Fibroblast of skin of abdomen (primary cell): ENCODE measurements at regions not wholly inside any gene's neighbourhood (a gene's known extent, or its start where the extent isn't known, plus 50 kb on each side); places are given as distances from the start of the nearest gene placed in this dataset.
"Not testable (repeated sequence)": the region's sequence is repeated elsewhere in the genome, so short reads cannot be mapped to it uniquely, and the experiment has no call there.

Experiments used
- DNase-seq: peaks from one replicate; pipeline ENCODE4 v3.0.0-alpha.2; 2013

DNA sequence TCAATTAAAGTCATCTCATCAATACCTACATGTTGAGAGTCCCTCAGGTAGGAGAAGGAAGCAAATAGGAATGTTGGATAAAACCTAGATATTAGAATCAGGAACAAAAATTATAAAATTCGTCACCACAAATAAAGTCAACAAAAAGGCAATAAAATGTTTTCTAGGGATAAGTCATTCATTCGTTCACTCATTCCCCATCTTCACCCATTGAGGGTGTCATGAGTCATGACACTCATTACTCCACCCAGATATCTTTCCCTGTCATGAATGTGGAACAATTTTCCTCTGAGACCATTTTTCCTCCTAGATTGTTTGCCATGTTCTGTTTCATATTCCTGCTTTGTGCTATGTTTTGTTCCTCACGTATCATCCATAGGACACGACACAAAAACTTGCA lies 50.9 kb upstream of the OLIG3 start:
- DNase-seq, result no peak

DNA sequence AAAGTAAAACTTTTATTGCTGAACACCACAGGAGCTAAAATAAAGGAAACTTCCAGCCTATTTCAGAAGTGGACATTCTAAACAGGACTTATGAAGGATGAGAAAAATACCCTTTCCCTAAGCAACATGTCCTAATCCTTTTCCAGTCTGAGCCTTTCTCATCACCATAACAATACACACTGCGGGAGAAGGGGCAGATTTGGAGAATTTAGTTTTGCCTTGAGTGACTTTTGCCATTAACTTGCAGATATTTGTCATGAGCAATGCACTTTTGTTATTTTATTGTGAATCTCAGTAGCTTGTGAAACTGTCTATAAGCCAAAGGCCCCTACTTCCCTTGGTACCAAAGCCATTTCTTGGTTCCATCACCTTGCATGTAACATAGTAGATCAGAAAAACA lies 53.0 kb upstream of the OLIG3 start:
- DNase-seq, result no peak

DNA sequence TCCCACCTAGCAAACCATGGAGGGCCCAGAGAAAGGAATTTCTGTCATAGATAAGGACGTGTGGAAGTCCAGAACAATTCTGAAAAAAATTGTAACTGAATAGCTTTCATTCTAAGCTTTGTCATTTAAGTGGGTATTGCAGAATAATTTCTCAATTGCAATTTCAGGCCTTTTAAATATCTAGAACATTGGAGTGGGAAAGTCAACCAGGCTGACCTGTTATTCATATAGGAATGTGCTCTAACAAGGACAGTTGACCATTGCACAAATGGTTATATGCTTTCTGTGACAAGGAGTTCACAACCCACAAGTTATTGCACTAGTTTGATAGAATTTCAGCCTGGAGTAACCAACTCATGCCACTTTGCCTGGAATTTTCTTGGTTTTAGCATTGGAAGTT lies 53.4 kb upstream of the OLIG3 start:
- no peak for DNase-seq

DNA sequence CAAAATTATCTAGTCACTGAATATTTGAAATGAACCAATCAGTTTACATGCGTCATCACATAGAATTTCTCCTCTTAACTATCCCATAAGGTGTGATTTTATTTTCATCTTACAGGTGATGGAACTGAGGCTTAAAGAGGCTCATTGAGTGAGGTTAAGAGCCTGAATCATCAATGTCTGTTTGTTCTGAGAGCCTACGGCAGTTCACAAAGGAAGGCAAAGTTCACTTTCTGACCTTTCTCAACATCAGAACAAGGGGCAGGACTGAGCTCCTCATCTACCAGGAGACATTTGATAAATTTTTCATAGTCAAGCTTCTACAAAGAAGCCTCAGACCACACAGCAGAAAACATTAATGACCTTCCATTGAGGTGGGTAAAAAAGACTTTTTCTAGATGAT lies 54.9 kb upstream of the OLIG3 start:
- no peak for DNase-seq

GRCh38 chr6:137550535-137550934 lies 56.3 kb upstream of the OLIG3 start:
- DNase-seq, result no peak

DNA sequence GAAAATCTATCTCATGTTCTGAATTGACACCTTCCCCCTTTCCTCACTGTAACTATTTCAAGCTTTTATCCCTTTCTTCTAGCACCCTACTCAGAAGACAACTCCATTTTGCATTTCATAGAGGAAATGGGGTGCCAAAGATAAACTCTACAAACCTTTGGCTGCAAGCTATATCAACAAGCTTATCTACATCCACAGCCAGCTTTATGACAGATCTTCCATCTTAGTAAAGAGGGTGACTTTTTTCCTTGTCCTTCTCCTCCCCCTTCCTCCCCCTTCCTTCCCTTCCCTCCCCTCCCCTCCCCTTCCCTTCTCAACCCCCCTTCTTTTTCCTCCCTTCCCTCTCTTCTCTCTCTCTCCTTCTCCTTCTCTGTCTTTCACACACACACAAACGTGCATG lies 58.0 kb upstream of the OLIG3 start:
- DNase-seq, result no peak

- no peak for DNase-seq
These were observed 58.6 kb upstream of the OLIG3 start for GRCh38 chr6:137552809-137553208.

DNA sequence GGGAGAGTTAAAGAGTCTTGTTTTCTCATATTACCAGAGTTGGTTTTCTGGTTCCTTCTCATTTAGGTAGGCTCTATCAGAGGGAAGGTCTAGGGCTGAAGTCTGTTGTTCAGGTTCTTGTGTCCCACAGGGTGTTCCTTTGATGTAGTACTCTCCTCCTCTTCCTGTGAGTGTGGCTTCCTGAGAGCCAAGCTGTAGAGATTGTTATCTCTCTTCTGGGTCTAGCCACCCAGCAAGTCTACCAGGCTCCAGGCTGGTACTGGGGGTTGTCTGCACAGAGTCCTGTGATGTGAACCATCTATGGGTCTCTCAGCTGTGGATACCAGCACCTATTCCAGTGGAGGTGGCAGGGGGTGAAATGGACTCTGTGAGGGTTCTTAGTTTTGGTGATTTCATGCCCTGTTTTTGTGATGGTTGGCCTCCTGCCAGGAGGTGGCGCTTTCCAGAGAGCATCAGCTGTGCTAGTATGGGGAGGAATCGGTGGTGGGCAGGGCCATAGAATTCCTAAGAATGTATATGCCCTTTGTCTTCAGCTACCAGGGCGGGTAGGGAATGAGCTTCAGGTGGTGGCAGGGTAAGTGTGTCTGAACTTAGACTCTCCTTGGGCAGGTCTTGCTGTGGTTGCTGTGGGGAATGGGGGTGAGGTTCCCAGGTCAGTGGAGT lies 65.5 kb upstream of the OLIG3 start:
- not testable (repeated sequence) for DNase-seq

DNA sequence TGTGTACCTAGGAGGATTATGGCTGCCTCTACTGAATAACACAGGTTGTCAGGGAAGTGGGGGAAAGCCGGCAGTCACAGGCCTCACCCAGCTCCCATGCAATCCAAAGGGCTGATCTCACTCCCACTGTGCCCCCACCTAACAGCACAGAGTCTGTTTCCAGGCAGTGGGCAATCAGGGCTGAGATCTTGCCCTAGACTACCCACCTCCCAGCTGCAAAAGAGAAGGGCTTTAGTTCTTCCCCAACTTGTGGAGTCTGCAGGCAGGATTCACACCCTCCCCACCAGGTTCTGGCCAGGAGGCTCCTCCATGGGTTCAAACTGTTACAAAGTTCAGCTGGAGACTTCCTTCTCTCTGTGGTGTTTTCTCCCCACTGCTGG lies 66.0 kb upstream of the OLIG3 start:
- no peak for DNase-seq

GRCh38 chr6:137568067-137568466 lies 73.9 kb upstream of the OLIG3 start:
- no peak for DNase-seq

- DNase-seq, result no peak
These were observed 76.2 kb upstream of the OLIG3 start for GRCh38 chr6:137570393-137570792.

GRCh38 chr6:137571854-137572253 lies 77.7 kb upstream of the OLIG3 start:
- DNase-seq, result peak; percentile 2

DNA sequence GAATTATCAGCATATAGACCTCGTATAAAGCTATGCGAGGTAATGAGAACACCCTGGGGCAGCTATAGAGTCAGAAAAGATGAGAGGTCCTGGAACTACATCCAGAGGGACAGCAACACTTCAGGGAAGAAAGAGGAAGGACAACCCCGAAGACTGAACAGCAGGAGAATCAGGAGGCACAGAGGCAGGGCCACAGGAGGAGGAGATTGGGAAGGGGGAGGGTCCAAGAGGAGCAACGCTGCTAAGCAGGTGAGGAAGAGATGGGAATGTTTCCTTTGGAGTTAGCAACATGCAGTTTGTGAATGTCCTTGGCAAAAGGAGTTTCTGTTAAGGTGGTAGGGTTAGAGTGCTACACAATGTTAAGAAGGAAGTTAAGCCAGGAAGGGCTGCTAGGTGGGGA lies 79.5 kb upstream of the OLIG3 start:
- DNase-seq, result no peak

DNA sequence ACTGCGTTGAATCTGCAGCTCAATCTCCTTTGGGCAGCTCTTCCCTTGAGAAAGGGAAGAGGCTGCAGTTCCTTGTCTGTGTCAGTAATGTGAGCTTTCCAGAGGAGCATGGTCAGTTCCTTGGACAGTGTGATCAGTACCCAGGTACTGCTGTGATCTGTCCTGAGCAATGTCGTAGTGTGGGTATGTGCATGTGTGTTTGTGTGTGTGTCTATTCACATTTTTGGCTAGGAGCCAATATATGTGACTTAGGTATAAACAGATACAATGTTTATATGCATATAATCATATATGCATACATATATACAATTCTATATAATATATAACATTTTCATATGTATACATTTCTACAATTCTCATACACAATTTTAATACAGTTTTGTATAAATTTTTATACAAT lies 85.4 kb upstream of the OLIG3 start:
- no peak for DNase-seq

DNA sequence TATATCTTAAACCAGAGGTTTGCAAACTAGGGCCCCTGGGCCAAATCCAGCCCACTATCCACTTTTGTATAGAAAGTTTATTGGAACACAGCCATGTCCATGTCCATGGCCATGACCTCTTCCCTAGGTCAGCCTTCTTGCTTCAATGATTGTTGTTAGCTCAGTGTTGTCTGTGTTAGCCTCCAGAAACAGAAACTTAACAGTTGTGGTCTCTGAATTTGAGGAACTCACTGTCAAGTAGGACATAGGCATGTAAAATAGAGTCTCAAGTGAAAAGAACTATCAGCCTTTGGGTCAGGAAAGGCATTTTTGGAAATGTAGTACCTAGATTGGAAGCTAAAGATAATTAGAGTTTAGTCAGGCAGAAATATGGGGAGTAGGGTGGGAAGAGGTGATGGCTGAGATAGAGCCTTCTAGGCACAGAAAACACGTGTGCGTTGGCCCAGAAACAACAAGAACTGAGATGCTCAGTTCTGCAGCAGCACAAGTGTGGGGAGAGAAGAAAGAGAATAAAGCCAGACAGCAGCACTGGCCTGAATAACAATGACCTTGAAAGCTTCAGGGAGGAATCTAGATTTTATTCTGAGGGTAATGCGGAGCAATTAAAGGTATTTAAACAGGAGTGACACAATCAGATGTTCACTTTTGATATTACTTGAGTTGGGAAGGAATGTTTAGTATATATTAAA lies 87.0 kb upstream of the OLIG3 start:
- no peak for DNase-seq

DNA sequence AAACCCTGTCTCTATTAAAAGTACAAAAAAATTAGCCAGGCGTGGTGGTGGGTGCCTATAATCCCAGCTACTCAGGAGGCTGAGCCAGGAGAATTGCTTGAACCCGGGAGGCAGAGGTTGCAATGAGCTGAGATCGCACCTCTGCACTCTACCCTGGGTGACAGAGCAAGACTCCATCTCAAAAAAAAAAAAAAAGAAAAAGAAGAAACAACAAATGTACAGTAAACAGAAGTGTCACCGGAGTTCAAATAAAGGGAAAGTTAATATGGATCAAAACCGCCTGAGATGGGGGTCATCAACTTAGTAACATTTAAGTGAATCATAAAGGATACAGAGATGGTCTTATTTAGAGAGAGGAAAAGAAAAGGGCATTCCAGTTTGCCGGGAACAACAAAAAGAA lies 89.3 kb upstream of the OLIG3 start:
- DNase-seq, result not testable (repeated sequence)

DNA sequence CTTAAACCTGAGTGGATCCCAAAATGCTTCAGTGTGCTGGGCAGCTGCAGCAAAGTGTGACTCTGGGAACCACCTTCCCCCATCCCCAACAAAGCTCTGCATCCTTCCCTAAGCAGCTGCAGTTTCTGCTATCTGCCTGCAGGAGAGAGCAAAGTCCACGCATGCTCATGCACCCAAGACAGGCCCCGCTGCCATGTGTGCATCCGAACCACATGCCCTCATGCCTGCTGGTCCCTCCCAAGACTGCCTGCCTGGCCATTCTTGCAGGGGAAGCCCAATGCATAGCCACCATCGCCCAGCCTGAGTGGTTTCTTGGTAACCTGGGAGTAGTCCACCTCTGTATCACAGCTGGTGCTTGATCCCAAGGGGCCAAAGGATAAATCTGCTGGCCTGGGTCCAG lies 94.3 kb upstream of the OLIG3 start:
- DNase-seq, result no peak

GRCh38 chr6:137589067-137589848 lies 95.1 kb upstream of the OLIG3 start:
- DNase-seq, result no peak

- DNase-seq, result no peak
These were observed 96.5 kb upstream of the OLIG3 start for GRCh38 chr6:137590684-137591083.

GRCh38 chr6:137601471-137601870 lies 107.3 kb upstream of the OLIG3 start:
- DNase-seq, result no peak

- DNase-seq, result no peak
These were observed 108.4 kb upstream of the OLIG3 start for GRCh38 chr6:137602313-137603197.

- no peak for DNase-seq
These were observed 116.5 kb upstream of the OLIG3 start for GRCh38 chr6:137610702-137611101.

DNA sequence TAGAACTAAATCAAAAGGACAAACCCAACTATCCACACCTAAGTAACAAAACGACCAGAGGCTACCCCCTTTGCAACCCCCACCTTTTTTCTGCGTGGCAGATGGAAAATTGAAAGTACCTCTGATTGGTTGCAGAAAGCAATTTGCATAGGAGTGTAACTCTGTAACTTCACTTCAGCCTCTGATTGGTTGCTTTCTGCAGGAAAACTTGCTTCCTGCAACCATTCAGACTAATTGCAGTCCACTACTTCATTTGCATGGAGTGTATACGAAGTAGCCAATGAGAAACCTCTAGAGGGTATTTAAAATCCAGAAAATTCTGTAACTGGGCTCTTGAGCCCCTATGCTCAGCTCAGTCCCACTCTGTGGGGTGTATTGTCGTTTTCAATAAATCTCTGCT lies 129.1 kb upstream of the OLIG3 start:
- no peak for DNase-seq
